Putamen (tissue), 1 donor: ENCODE measurements at regions not wholly inside any gene's neighbourhood (a gene's known extent, or its start where the extent isn't known, plus 50 kb on each side); places are given as distances from the start of the nearest gene placed in this dataset.
A peak's percentile ranks its signal among the peaks of the same experiment; 100 is the strongest.

Experiments
- DNase-seq: peaks from one replicate; pipeline ENCODE4 v3.0.0-alpha.2; 2016; ENCODE audit warnings: low spot score

- DNase-seq, result no peak
These were observed 168.2 kb downstream of the MFSD1 start for GRCh38 chr3:158970006-158970405.

DNA sequence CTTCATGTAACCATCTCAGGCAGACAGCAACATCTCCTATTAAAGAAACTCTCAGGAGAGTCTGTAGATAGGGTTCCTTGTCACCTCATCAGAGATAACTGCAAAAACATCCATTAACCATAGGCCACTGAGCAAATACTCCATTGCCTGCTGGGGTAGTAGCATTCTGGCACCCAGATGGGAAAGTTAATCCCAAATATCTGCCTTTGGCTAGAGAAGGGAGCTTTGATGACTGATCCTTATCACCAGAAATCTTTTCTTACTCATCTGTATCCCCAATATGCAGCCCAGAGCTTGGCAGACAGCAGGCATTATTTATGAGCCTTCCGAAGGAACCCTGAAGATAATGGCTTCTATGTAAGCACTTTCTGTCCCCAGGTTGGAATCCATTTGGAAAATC lies 173.1 kb downstream of the MFSD1 start:
- DNase-seq, result no peak

GRCh38 chr3:158976966-158977365 lies 175.1 kb downstream of the MFSD1 start:
- DNase-seq, result peak; percentile 10

DNA sequence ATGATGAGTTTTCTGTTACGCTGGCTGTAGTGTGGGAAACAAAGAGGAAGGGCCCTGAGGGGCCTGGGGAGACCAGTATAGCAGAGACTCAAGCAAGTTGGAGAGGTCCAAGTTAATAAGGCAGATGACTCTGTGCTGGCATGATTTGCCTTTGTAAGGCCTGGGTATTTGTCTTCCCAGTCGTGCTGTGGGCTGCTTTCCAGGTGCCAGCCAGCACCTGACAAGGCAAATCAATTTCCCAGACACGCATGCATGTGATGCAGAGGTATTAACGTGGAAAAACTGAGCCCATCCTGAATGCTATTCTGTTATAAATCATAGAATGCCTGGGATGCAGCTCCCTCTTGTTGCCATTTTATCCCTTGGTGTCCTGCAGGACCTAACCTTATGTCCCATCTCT lies 175.6 kb downstream of the MFSD1 start:
- DNase-seq, result no peak

DNA sequence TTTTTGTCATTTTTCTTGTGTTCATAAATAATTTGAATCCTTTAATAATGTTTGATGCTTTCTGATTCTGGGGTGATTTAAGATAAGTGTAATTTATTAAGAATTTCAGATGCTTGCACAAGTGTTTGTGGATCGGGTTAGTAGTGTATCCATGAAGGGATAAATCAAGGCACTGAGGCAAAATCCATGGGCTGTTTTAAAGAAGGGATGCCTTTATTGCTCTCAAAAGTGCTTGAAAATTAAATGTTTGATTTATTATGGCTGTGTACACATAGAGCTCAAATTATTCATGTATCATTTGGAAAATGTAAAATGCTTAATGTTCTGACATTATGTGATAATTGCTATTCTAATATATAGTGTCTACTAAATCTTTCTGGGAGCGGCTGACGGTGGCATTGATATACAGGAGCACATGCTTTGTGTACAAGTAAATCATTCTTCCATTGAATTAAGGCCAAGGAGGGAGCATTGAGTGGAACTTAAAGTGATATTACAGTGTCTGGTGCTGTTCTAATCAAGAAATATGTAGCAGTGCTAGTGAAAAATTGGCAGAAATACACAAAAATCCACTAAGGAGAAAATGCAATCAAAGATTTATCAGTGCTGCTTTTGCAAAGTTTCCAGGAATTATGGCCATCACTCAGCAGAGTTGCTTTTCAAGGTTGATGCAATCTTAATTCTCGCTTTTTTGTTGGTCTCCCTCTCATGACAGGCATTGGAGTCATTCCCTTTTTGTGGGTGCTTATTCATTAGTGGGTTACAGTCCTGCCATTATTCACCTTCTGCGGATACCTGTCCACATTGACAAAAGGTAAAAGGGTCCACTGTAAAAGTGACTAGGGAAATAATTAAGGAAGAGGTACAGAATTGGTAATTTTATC lies 181.6 kb downstream of the MFSD1 start:
- DNase-seq, result no peak

DNA sequence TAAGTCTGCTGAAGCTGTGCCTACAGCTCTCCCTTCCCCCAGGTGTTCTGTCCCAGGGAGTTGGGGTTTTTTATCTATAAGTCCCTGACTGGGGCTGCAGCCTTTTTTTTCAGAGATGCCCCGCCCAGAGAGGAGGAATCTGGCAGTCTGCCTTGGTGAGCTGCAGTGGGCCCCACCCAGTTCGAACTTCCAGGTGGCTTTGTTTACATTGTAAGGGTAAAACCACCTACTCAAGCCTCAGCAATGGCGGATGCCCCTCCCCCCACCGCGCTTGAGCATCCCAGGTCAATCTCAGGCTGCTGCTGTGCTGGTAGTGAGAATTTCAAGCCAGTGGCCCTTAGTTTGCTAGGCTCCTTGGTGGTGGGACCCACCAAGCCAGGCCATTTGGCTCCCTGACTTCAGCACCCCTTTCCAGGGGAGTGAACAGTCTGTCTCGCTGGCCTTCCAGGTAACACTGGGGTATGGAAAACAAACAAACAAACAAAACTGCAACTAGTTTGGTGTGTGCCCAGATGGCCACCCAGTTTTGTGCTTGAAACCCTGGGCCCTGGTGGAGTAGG lies 189.4 kb downstream of the MFSD1 start:
- no peak for DNase-seq

DNA sequence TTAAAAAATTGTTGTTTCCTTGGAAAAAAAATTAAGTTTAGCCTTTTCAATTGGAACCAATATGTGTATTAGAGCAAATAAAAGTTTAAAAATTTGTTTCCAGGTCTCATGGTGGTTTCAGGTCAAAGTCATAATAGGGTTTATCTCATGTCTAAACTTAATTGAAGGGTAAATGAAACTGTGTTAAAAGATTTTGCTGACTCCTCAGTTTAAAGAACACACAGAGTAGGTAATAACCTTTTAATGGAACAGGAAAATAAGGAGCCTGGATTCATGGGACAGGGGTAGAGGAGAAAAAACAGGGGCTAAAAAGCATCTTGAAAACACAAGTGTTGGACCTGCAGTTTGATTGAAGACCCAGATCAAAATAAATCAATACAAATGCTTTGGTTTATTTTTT lies 190.6 kb downstream of the MFSD1 start:
- no peak for DNase-seq

- no peak for DNase-seq
These were observed 192.5 kb downstream of the MFSD1 start for GRCh38 chr3:158994386-158994785.

DNA sequence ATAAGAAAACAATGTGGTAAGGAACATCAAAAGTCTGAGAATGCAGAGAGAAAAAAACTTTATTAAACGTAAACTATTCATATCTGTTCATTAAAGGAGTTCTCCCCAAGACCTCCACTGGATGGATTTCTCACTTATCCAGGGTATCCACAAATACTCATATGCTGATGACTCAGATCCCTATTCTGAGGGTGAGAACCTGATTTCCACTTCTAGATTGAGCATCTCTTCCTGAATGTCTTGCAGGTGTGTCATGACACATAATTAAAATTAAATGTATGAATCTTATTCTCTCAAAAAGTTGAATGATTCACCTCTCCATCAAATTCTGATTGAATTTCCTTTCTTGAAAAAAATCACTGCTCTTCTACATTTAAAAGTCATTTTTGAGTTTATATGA lies 199.9 kb downstream of the MFSD1 start:
- peak; percentile 51 for DNase-seq

- DNase-seq, result no peak
These were observed 203.3 kb downstream of the MFSD1 start for GRCh38 chr3:159005137-159005536.

- no peak for DNase-seq
These were observed 205.5 kb downstream of the MFSD1 start for GRCh38 chr3:159007331-159007730.

- no peak for DNase-seq
These were observed 206.5 kb downstream of the MFSD1 start for GRCh38 chr3:159008401-159008800.

DNA sequence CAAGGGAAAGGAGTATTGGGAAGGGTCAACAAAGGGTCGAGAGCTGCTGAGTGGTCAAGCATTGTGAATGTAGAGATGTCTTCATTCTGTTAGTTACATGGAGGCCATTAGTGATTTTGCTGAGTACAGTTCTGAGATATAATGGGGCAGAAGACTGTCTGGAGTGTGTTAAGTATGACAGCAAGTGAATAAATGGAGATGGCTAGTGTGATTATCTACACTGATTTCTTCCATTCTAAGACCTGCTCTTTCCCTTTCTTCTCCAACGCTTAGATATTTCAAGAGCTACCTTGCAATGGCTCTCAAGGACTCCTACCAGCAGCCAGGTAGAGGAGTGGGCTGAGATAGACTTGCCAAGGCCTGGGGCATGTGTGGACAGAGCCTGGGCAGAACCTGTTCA lies 216.5 kb downstream of the MFSD1 start:
- no peak for DNase-seq

DNA sequence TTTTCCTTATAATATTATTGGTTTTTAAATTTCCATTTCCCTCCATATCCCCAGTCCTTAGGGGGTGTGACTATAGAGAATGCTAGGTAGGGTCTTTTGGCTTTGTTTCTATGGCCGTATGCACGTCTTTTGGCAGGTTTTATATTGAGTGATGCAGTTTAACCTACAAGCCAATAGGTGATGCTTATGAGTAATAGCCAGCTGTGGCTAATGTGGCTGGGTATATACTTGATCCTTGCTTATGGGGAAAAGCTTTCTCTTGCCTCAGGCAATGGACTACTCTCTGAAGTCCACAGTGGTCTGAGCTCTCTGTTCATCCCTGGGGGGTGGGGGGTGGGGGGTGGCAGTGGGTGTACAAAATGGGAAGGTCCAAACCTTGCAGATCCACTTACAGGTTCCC lies 223.9 kb downstream of the MFSD1 start:
- no peak for DNase-seq

- no peak for DNase-seq
These were observed 224.7 kb downstream of the MFSD1 start for GRCh38 chr3:159026510-159026909.

GRCh38 chr3:159028706-159029105 lies 226.9 kb downstream of the MFSD1 start:
- DNase-seq, result no peak

GRCh38 chr3:159029306-159030026 lies 227.6 kb downstream of the MFSD1 start:
- no peak for DNase-seq

GRCh38 chr3:159030138-159030670 lies 228.3 kb downstream of the MFSD1 start:
- no peak for DNase-seq

DNA sequence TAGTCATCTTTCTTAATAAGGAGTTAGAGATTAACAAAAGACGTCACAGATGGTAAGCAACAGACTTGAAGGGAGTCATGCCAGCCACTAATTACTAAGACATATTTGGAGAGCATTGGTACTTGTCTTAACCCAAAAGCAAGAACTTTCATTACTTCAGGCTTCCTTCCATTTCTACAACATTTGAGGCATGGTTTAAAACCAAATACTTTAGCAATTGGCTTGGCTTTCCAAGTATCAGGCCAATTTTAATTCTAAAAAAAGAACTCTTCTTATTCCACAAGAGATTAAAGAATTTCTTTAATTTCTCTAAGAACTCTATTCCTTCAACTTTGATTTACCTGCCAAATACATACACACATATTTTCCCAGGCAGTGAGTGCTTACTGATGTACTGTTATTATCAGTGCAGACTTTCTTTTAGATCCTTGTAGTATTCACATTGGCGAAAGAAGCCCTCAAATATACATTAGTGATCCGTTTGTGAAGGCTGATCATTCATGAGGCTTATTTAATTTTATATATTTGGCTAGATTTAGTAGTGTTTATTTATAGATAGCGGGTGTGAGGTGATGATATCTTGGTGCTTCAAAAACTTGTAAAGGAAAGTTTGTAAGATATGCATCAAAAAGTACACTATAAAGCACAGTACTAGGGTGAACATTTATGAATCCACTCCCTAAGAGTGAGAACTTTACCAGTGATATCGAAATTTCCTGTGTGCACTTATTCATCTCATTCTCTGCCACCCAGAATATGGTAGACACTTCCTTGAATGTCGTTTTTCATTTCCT lies 229.2 kb downstream of the MFSD1 start:
- DNase-seq, result no peak

DNA sequence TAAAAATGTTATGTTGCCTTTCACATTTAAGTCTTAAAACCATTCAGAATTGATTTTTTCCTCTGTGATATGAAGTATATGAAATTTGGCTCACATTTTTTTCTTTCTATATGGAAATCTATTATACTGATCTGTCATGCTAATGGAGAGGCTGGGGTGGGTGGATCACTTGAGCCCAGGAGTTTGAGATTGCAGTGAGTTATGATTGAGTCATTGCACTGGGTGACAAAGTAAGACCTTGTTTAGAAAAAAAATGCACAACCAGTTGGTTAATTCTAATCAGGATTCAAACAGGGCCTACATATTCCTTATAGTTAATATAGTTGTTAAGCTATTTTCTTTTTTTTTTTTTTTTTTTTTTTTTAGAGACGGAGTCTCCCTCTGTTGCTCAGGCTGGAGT lies 230.5 kb downstream of the MFSD1 start:
- DNase-seq, result peak; percentile 56

- DNase-seq, result no peak
These were observed 236.6 kb downstream of the MFSD1 start for GRCh38 chr3:159038405-159038804.

DNA sequence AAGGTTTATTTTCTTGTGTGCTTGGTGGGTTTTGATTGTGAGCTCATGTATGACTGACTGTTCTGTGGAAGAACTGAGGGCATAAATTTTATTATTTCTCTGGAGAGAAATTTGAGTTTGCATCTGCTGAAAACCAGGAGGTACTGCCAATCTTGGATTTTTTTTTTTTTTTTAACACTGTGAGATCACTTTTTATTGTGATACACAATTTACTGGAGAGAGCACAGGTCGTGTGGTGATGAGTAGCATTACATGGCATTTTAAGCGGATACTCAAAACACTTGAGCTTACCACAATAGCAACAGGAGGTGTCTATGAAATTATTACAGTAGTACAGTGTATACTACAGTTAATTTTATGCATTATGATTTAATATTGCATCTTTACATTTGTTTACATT lies 237.4 kb downstream of the MFSD1 start:
- no peak for DNase-seq
